Stimulated activated CD4-positive, alpha-beta T cell treated with anti-CD3 and anti-CD28 coated beads, Interleukin-4, amount 100 ng/mL, for 48 hours (primary cell): ENCODE measurements at regions not wholly inside any gene's neighbourhood (a gene's known extent, or its start where the extent isn't known, plus 50 kb on each side); places are given as distances from the start of the nearest gene placed in this dataset.

ENCODE experiments used
- DNase-seq, 2 donors: peaks; one replicate each; pipeline ENCODE4 v3.0.0-alpha.2; 2020; ENCODE audit warnings: low read depth in 2 of 2

GRCh38 chr7:17520941-17521340 lies 222.5 kb downstream of the AHR start:
- DNase-seq: no peak

DNA sequence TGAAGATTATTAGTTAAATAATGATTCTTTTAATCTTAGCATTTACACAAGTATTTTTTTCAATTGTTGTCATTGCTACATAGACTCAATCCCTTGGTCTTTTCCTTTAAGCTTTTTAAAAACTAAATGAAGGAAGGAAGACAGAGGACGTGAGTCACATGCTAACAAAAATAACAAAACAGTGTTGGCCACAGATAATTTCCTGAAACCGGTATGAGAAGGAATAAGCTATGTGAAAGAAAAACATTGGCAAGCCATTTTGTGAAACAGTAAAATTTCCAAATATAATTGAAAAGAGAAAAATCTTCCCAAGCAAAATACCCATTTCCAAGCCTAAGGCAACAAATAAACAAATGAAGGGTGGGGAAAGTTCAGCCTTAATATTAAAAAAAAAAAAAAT lies 223.0 kb downstream of the AHR start:
- no peak for DNase-seq

- no peak for DNase-seq
Observed at GRCh38 chr7:17523813-17524739, 225.6 kb downstream of the AHR start.

DNA sequence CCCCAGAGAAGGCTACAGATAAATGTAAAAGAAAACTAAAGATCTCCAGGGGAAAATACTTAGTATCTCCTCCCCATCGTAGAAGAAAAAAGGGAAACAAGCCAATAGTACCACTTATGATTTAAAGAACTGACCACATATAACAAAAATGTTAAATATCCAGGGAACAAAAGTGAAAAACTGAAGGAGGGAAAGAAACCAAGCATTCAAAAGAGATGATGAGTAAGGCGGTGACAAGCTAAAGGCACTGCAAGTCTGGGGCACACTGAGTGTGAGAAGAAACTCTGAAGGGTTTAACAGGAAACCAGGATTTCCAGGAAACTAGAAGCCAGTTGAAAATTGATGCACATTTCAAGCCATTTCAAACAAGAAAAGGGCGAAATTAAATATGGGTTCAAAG lies 226.3 kb downstream of the AHR start:
- no peak for DNase-seq

- DNase-seq: no peak
Observed at GRCh38 chr7:17526621-17527020, 228.2 kb downstream of the AHR start.

- no peak for DNase-seq
Observed at GRCh38 chr7:17528636-17529035, 230.2 kb downstream of the AHR start.

- no peak for DNase-seq
Observed at GRCh38 chr7:17530244-17530643, 231.8 kb downstream of the AHR start.

DNA sequence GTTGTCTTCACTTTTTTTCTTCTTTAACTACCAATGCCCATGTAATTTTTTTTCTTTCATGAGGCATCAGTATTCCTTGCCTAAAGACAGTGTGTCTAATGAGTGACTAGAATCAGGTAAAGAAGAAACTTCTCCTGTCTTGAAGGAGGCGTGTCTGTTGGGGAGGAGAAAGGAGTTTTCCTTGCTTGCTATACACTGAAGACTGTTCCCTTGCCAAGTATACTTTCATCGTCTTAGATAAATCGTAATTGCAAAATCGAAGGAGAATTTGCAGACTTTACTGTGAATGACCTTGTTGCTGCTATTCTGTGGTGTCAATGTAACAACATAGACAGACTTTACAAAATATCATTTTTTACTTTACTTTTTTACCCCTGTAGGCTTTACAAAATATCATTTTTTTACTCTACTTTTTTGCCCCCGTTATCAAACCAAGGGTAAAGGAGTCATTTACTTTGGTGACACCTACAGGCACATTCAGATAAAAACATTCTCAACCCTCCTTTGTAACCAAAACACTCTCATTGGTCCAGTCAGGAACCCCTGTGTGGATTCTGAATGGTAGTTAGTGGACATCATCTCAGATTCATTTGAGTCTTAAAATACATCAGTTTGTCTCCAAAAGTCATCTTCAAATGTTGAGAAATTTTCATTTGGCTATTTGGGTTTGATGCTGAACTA lies 232.4 kb downstream of the AHR start:
- DNase-seq: no peak

GRCh38 chr7:17532861-17533404 lies 234.5 kb downstream of the AHR start:
- no peak for DNase-seq

GRCh38 chr7:17534348-17534747 lies 235.9 kb downstream of the AHR start:
- DNase-seq: no peak

DNA sequence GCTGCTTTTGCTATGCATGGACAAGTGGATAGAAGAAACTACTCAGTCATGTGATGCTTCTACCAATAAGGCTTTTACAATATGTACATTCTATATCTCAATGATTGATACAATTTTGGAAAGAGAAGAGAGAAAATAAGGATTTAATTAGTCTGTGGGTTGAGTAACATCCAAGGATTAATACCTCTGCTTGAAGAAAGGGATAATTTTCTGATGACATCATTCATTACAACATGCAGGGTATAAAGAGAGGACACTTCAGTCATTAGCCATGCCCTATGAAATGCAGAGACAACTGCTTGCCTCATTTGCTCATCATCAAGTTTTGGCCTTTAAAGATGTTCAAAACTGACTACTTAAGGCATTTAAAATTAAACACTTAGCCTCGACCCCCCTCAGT lies 237.3 kb downstream of the AHR start:
- DNase-seq: no peak

- DNase-seq: no peak
Observed at GRCh38 chr7:17544401-17544800, 245.9 kb downstream of the AHR start.

GRCh38 chr7:17545348-17545747 lies 246.9 kb downstream of the AHR start:
- DNase-seq: no peak

DNA sequence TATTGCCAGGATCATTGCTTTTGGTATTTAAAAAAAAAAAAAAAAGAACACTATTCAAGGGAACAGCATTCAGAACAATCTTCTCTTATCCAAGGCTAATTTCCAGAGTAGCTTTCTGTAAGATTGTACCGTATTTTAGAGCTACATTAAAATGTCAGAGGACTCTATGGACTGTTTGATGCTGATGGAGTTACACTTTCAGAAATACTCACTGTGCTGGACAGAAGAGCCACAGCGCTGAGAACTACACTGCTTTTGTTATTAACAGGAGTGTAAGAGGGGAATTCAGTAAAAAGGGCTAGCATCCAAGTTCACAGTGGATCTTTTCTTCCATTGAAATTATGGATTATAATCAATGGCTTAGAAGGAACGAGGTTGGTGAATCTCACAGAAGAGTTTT lies 247.7 kb downstream of the AHR start:
- DNase-seq: no peak

- no peak for DNase-seq
Observed at GRCh38 chr7:17546592-17546991, 248.1 kb downstream of the AHR start.

DNA sequence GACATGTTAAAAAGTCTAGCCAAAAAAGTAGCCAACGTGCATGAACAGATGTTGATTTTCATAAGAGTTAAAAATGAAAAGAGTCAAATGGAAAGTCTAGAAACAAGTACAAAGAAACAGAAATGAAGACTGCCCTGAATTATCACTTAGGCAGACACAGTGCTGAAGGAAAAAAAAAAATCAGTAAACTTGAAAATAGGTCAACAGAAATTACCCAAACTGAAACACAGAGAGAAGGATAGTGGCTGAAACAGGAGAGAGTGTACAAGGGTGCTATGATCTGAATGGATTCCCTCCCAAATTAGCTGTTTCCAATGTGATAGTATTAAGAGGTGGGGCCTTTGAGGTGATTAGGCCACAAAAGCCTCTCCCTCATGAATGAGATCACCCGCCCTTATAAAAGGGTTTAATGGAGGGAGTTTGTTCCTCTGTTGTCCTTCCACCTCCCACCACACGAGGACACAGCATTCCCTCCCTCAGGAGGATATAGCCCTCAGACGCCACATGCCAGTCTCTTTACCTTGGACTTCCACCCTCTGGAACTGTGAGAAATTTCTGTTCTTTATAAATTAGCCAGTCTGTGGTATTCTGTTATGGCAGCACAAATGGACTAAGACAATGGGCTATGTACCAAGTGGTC lies 249.7 kb downstream of the AHR start:
- DNase-seq: no peak

DNA sequence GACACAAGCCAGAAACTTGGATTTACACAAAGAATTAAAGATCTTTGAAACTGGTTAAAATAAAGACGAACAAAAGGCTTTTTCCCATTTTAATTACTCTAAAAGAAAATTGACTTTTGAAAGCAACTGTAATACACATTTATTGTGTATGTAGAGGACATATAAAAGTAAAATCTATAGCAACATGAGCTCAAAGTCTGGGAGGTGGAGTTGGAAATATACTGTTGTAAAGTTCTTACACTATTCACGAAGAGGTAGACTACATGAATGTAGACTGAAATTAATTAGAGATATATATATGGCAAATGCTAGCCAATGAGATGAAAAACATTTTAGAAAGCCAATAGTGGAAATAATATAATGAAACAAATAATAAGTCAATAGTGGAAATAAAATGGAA lies 251.0 kb downstream of the AHR start:
- DNase-seq: no peak

GRCh38 chr7:17552373-17552772 lies 253.9 kb downstream of the AHR start:
- no peak for DNase-seq

DNA sequence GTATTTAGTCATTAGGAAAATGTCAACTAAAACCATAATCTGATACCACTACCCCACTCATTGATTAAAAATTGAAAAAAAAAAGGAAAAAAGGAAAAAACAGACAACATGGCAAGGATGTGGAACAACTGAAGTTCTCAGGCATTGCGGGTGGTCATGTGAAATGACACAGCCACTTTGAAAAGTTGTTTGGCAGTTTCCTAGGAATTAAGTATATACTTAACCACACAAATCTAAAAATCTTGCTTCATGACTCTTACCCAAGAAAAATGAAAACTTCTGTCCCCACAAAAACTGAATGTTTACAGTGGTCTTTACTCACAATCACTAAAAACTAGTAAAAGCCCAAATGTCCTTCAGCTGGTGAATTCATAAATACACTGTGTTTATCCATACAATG lies 254.5 kb downstream of the AHR start:
- no peak for DNase-seq

GRCh38 chr7:17554341-17555015 lies 256.0 kb downstream of the AHR start:
- DNase-seq: no peak

- DNase-seq: no peak
Observed at GRCh38 chr7:17556247-17556956, 257.9 kb downstream of the AHR start.
